ENCODE measurements at regions not wholly inside any gene's neighbourhood (a gene's known extent, or its start where the extent isn't known, plus 50 kb on each side); places are given as distances from the start of the nearest gene placed in this dataset.

GRCh38 chr11:110777775-110778174, 65.5 kb upstream of the ARHGAP20 start:
- H4K20me1 ChIP-seq (ENCODE audit: control insufficient read depth, insufficient read depth, insufficient read length) = no peaks in the 10 kb centered on the region
- no peak overlapping the region for H3K18ac ChIP-seq (ENCODE audit: insufficient read length, low read depth, low read length)
- no peak overlapping the region for H3K23ac ChIP-seq (ENCODE audit: insufficient read length, low read depth, low read length)
- no peak for DNase-seq
- H3K9ac ChIP-seq (ENCODE audit: extremely low read depth, insufficient read length, low read length) = no peak overlapping the region
- no peaks in the 10 kb centered on the region for H3K79me1 ChIP-seq (ENCODE audit: insufficient read depth, low read depth, low read length, poor library complexity, severe bottlenecking)
- no peaks in the 10 kb centered on the region for H3K4me1 ChIP-seq (ENCODE audit: insufficient read depth, low read length)
- H2BK20ac ChIP-seq (ENCODE audit: low read depth, low read length, poor library complexity, severe bottlenecking) = no peak overlapping the region
- H2AK5ac ChIP-seq (ENCODE audit: insufficient read length, low read length) = no peak overlapping the region
- H3K9me3 Mint-ChIP-seq = peaks cover 0 to 2% of the 10 kb centered on the region in 2 experiments; a peak in 2 of 5 replicates
- no peak overlapping the region for H3K27ac ChIP-seq (ENCODE audit: insufficient read length, low read depth, low read length)
- WGBS (ENCODE audit: extremely low coverage, insufficient read length, low lambda C conversion rate) = no CpG with 5 or more reads among the region's 2 CpGs
- H2BK12ac ChIP-seq (ENCODE audit: insufficient read length, low read depth, low read length) = no peak overlapping the region
- H3K27me3 Mint-ChIP-seq (ENCODE audit: low read depth) = no peaks in the 10 kb centered on the region
- H3K4me1 Mint-ChIP-seq = no peaks in the 10 kb centered on the region
- no peak overlapping the region for H3K14ac ChIP-seq (ENCODE audit: insufficient read depth, low read length)
- H3K4me3 Mint-ChIP-seq = no peak overlapping the region
- H3K27ac Mint-ChIP-seq = no peak overlapping the region
- no peak overlapping the region for H2BK120ac ChIP-seq (ENCODE audit: low read depth, low read length, poor library complexity, severe bottlenecking)
- no peaks in the 10 kb centered on the region for H3K79me2 ChIP-seq (ENCODE audit: insufficient read depth, low read length)
- no peaks in the 10 kb centered on the region for H3K27me3 ChIP-seq (ENCODE audit: insufficient read depth, low read length)
- no peak overlapping the region for H3K4ac ChIP-seq (ENCODE audit: low read depth, low read length)
- H4K8ac ChIP-seq (replicated peaks; ENCODE audit: insufficient read length, low read depth, low read length) = no peak overlapping the region
- H3K4me2 ChIP-seq (ENCODE audit: insufficient read depth, insufficient read length, low read length) = no peak overlapping the region
- H2AFZ ChIP-seq (ENCODE audit: low read length) = no peak overlapping the region
- no peak overlapping the region for H2BK5ac ChIP-seq (ENCODE audit: insufficient read length, low read length)
- no peak overlapping the region for H3K56ac ChIP-seq (ENCODE audit: insufficient read length, low read depth, low read length)
- H4K91ac ChIP-seq (ENCODE audit: insufficient read length, low read depth, low read length) = no peak overlapping the region
- H3T11ph ChIP-seq (ENCODE audit: low read length) = no peak overlapping the region
- peaks cover 0 to 4% (median 0%) of the 10 kb centered on the region in 3 experiments; a peak in 1 of 7 replicates for H3K36me3 Mint-ChIP-seq (ENCODE audit: insufficient read depth in 1 of 3, low read depth in 3 of 3)
- H4K5ac ChIP-seq (ENCODE audit: insufficient read length, low read depth, low read length) = no peak overlapping the region
- no peak for TF ChIP-seq CTCF (conservative IDR thresholded peaks at IDR 0.05)
- H2BK15ac ChIP-seq (ENCODE audit: low read depth, low read length) = no peak overlapping the region
- no peaks in the 10 kb centered on the region for H3K23me2 ChIP-seq (ENCODE audit: insufficient read length, low read depth, low read length, poor library complexity, severe bottlenecking)
- H3K9me3 ChIP-seq (ENCODE audit: control insufficient read depth, low read depth, low read length) = no peaks in the 10 kb centered on the region
